ENCODE measurements at regions not wholly inside any gene's neighbourhood (a gene's known extent, or its start where the extent isn't known, plus 50 kb on each side); places are given as distances from the start of the nearest gene placed in this dataset.

GRCh38 chr5:3350781-3351180 is 244.9 kb upstream of the IRX1 start:
- Histone ChIP-seq H3K9me3 (no peaks in the 10 kb centered on the region), H3K27me3 (no peaks in the 10 kb centered on the region), H3K36me3 (no peaks in the 10 kb centered on the region), H3K27ac (no peak overlapping the region), H3K4me3 (replicated peaks in 1 of 3) (no peak overlapping the region), H3K4me1 (no peaks in the 10 kb centered on the region)
- whole genome bisulfite sequencing, 2 donors, result 78 to 81% methylated on average over 5 of the region's 5 CpGs
- no peak for TF ChIP-seq POLR2A (IDR thresholded peaks at IDR 0.05)
- no peak for TF ChIP-seq CTCF (IDR thresholded peaks at IDR 0.05)
- intact Hi-C loops (cut with DNase I), result no loop called here
- DNase-seq, result no peak

- 92 to 93% methylated on average over 10 of the region's 10 CpGs for WGBS, 2 donors
- Histone ChIP-seq H3K9me3 (no peaks in the 10 kb centered on the region), H3K36me3 (no peaks in the 10 kb centered on the region), H3K27ac (no peak overlapping the region), H3K27me3 (no peaks in the 10 kb centered on the region), H3K4me1 (no peaks in the 10 kb centered on the region), H3K4me3 (replicated peaks in 1 of 3) (no peak overlapping the region)
- intact Hi-C loops (cut with DNase I), result no loop called here
- TF ChIP-seq CTCF (IDR thresholded peaks at IDR 0.05) (no peak), POLR2A (IDR thresholded peaks at IDR 0.05) (no peak)
- DNase-seq, result no peak
These were observed 245.7 kb upstream of the IRX1 start for GRCh38 chr5:3349704-3350565.

GRCh38 chr5:3348576-3349535 is 246.8 kb upstream of the IRX1 start:
- no peak overlapping the region for H3K27ac ChIP-seq
- no peak for TF ChIP-seq CTCF (IDR thresholded peaks at IDR 0.05)
- no peak for TF ChIP-seq POLR2A (IDR thresholded peaks at IDR 0.05)
- no peak for DNase-seq

DNA sequence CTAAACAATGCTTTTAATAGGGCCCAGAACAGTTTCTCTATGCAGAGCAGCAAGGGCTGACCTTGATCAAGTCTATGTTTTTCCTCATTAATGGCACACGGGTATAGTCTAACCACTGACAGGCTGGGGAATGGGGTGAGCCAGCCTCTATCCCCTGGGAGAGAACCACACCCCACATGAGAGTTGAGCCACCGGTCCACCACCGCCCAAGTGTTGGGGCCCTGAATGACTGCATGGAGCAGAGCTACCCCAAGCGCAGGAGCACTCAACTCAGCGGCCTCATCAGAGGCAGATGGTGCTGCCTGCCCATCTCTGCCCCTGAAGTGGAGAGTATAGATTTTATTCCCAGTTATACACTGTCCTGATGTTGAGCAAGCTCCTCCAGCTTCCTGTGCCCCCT is 247.9 kb upstream of the IRX1 start:
- Histone ChIP-seq H3K27me3 (no peaks in the 10 kb centered on the region), H3K9me3 (no peaks in the 10 kb centered on the region), H3K4me1 (no peaks in the 10 kb centered on the region), H3K36me3 (no peaks in the 10 kb centered on the region), H3K27ac (no peak overlapping the region), H3K4me3 (replicated peaks in 1 of 3) (no peak overlapping the region)
- no peak for DNase-seq
- intact Hi-C loops (cut with DNase I), result no loop called here
- TF ChIP-seq POLR2A (IDR thresholded peaks at IDR 0.05), result no peak
- no peak for TF ChIP-seq CTCF (IDR thresholded peaks at IDR 0.05)
- 94 to 100% methylated on average over 5 of the region's 5 CpGs for WGBS, 2 donors

More at GRCh38 chr5:3348576-3349535, 246.8 kb upstream of the IRX1 start:
- H3K4me3 ChIP-seq (replicated peaks in 1 of 3), result no peak overlapping the region
- no peaks in the 10 kb centered on the region for H3K36me3 ChIP-seq
- no peaks in the 10 kb centered on the region for H3K9me3 ChIP-seq
- H3K27me3 ChIP-seq, result no peaks in the 10 kb centered on the region
- no peaks in the 10 kb centered on the region for H3K4me1 ChIP-seq
- intact Hi-C loops (cut with DNase I), result no loop called here
- WGBS, 2 donors, result 86 to 88% methylated on average over 20 to 21 of the region's 22 CpGs

Data from thyroid gland (tissue), 4 donors.